Lower leg skin (tissue), 3 donors: ENCODE measurements at regions not wholly inside any gene's neighbourhood (a gene's known extent, or its start where the extent isn't known, plus 50 kb on each side); places are given as distances from the start of the nearest gene placed in this dataset.

Experiments used
- CTCF ChIP-seq, 3 donors: fragments of 450-650 bp; IDR thresholded peaks; one replicate each; pipeline ENCODE4 v1.5.1; 2016; ENCODE audit warnings: antibody characterized with exemption in 3 of 3, mild to moderate bottlenecking in 3 of 3, moderate library complexity in 2 of 3
- POLR2A ChIP-seq, 2 donors: fragments of 450-650 bp; IDR thresholded peaks; one replicate each; pipeline ENCODE4 v1.6.1; 2016 to 2017; ENCODE audit warnings: antibody characterized with exemption in 2 of 2, mild to moderate bottlenecking in 1 of 2, moderate library complexity in 1 of 2

GRCh38 chr10:130474591-130474990 is 338.4 kb downstream of the GLRX3 start:
- no peak for TF ChIP-seq POLR2A (IDR thresholded peaks at IDR 0.05)
- TF ChIP-seq CTCF (IDR thresholded peaks at IDR 0.05) = no peak
